Fibroblast of upper back skin (primary cell): ENCODE measurements at regions not wholly inside any gene's neighbourhood (a gene's known extent, or its start where the extent isn't known, plus 50 kb on each side); places are given as distances from the start of the nearest gene placed in this dataset.
"Not testable (repeated sequence)": the region's sequence is repeated elsewhere in the genome, so short reads cannot be mapped to it uniquely, and the experiment has no call there.

Source experiments
- DNase-seq: peaks from one replicate; pipeline ENCODE4 v3.0.0-alpha.2; 2013

GRCh38 chr2:5195636-5196035 is 496.5 kb upstream of the SOX11 start:
- DNase-seq = no peak

GRCh38 chr2:5203134-5203755 is 488.9 kb upstream of the SOX11 start:
- DNase-seq = no peak

- not testable (repeated sequence) for DNase-seq
Measured at GRCh38 chr2:5206742-5207141, 485.4 kb upstream of the SOX11 start.

- DNase-seq = no peak
Measured at GRCh38 chr2:5215989-5216607, 476.1 kb upstream of the SOX11 start.

GRCh38 chr2:5227062-5227699 is 465.0 kb upstream of the SOX11 start:
- DNase-seq = peak; percentile 31

GRCh38 chr2:5229574-5229973 is 462.6 kb upstream of the SOX11 start:
- no peak for DNase-seq

GRCh38 chr2:5230444-5230843 is 461.7 kb upstream of the SOX11 start:
- no peak for DNase-seq

GRCh38 chr2:5230855-5231254 is 461.3 kb upstream of the SOX11 start:
- DNase-seq = no peak

- no peak for DNase-seq
Measured at GRCh38 chr2:5231287-5231686, 460.9 kb upstream of the SOX11 start.

GRCh38 chr2:5234563-5234962 is 457.6 kb upstream of the SOX11 start:
- no peak for DNase-seq

GRCh38 chr2:5235701-5236100 is 456.5 kb upstream of the SOX11 start:
- no peak for DNase-seq

- DNase-seq = no peak
Measured at GRCh38 chr2:5236249-5236648, 455.9 kb upstream of the SOX11 start.

GRCh38 chr2:5242751-5243150 is 449.4 kb upstream of the SOX11 start:
- no peak for DNase-seq

GRCh38 chr2:5250482-5250881 is 441.7 kb upstream of the SOX11 start:
- peak; percentile 69 for DNase-seq

GRCh38 chr2:5253263-5253662 is 438.9 kb upstream of the SOX11 start:
- DNase-seq = no peak

- DNase-seq = peak; percentile 3
Measured at GRCh38 chr2:5254791-5255332, 437.3 kb upstream of the SOX11 start.

- DNase-seq = no peak
Measured at GRCh38 chr2:5263291-5263690, 428.9 kb upstream of the SOX11 start.

GRCh38 chr2:5264361-5264760 is 427.8 kb upstream of the SOX11 start:
- no peak for DNase-seq

- DNase-seq = no peak
Measured at GRCh38 chr2:5285061-5285460, 407.1 kb upstream of the SOX11 start.

- DNase-seq = no peak
Measured at GRCh38 chr2:5285872-5286769, 406.1 kb upstream of the SOX11 start.

- DNase-seq = peak; percentile 6
Measured at GRCh38 chr2:5287558-5288334, 404.4 kb upstream of the SOX11 start.

GRCh38 chr2:5290900-5291546 is 401.2 kb upstream of the SOX11 start:
- DNase-seq = peak; percentile 5
